Sigmoid colon (tissue), 6 donors: ENCODE measurements at regions not wholly inside any gene's neighbourhood (a gene's known extent, or its start where the extent isn't known, plus 50 kb on each side); places are given as distances from the start of the nearest gene placed in this dataset.

Experiments
- DNase-seq: peaks from one replicate; pipeline ENCODE4 v3.0.0-alpha.2; 2019
- H3K27ac ChIP-seq, 4 donors: fragments of 200-600 bp; sonication (generic); one replicate each; pipeline ENCODE4 v1.5.1; 2016 to 2019; ENCODE audit warnings: mild to moderate bottlenecking in 1 of 4
- H3K27me3 ChIP-seq, 3 donors: fragments of 200-600 bp; sonication (generic); one replicate each; pipeline ENCODE4 v1.5.1; 2019; ENCODE audit warnings: mild to moderate bottlenecking in 1 of 3
- H3K36me3 ChIP-seq, 4 donors: fragments of 200-600 bp; sonication (generic); one replicate each; pipeline ENCODE4 v1.5.1; 2016 to 2019
- H3K4me1 ChIP-seq, 4 donors: fragments of 200-600 bp; sonication (generic); one replicate each; pipeline ENCODE4 v1.5.1; 2017 to 2019
- H3K4me3 ChIP-seq, 4 donors: fragments of 200-600 bp; sonication (generic); one replicate each; pipeline ENCODE4 v1.5.1; 2017 to 2019; ENCODE audit warnings: mild to moderate bottlenecking in 2 of 4, moderate library complexity in 1 of 4
- H3K9me3 ChIP-seq, 4 donors: fragments of 200-600 bp in 3 of 4; sonication (generic) in 3 of 4; one replicate each; pipeline versions ENCODE4 v1.5.1 to v1.6.1; 2013 to 2019
- CTCF ChIP-seq, 4 experiments: fragments of 450-650 bp in 3 of 4; fragments of 200-600 bp in 1 of 4; IDR thresholded peaks; one replicate each; pipeline ENCODE4 v1.5.1; 2016 to 2019; ENCODE audit warnings: antibody characterized with exemption in 4 of 4, mild to moderate bottlenecking in 3 of 4, moderate library complexity in 2 of 4
- EP300 ChIP-seq, 4 donors: sonication (generic); formaldehyde crosslinking; IDR thresholded peaks; one replicate each; pipeline ENCODE4 v1.6.1; 2017; ENCODE audit warnings: antibody characterized with exemption in 4 of 4
- POLR2A ChIP-seq, 2 donors: fragments of 450-650 bp; IDR thresholded peaks; one replicate each; pipeline ENCODE4 v1.6.1; 2016; ENCODE audit warnings: antibody characterized with exemption in 2 of 2, mild to moderate bottlenecking in 2 of 2, moderate library complexity in 2 of 2
- POLR2AphosphoS5 ChIP-seq, 4 donors: sonication (generic); formaldehyde crosslinking; IDR thresholded peaks; one replicate each; pipeline ENCODE4 v1.6.1; 2017; ENCODE audit warnings: antibody characterized with exemption in 4 of 4
- WGBS, 2 donors: extraction: QIAGEN DNeasy Blood & Tissue Kit; methylation state at CpG; one replicate each; pipeline ENCODE4 v1.1.7; 2013; 5-methylcytosine and 5-hydroxymethylcytosine counted together
- intact Hi-C: fragments of 100-400 bp; cut with DNase I; formaldehyde crosslinking; loops from one replicate; pipeline ENCODE4 v1.15.1; 2023
- donor health status: healthy with polysubstance abuse.
- donor health status: healthy.

GRCh38 chr1:172905452-172905851, 145.3 kb downstream of the TNFSF18 start:
- no peak for DNase-seq
- no peak overlapping the region for H3K4me3 ChIP-seq
- intact Hi-C loops: no loop called here
- no peaks in the 10 kb centered on the region for H3K36me3 ChIP-seq
- no peaks in the 10 kb centered on the region for H3K27me3 ChIP-seq
- no peak for TF ChIP-seq POLR2AphosphoS5 (IDR thresholded peaks at IDR 0.05)
- no peak for TF ChIP-seq EP300 (IDR thresholded peaks at IDR 0.05)
- no peak for TF ChIP-seq POLR2A (IDR thresholded peaks at IDR 0.05)
- no peak for TF ChIP-seq CTCF (IDR thresholded peaks at IDR 0.05)
- H3K9me3 ChIP-seq: peaks cover 0 to 5% (median 2%) of the 10 kb centered on the region in 4 donors
- WGBS, 2 donors: 86% methylated on average over 2 of the region's 2 CpGs
- H3K27ac ChIP-seq: no peak overlapping the region
- no peaks in the 10 kb centered on the region for H3K4me1 ChIP-seq

- TF ChIP-seq CTCF (IDR thresholded peaks at IDR 0.05) (no peak), POLR2AphosphoS5 (IDR thresholded peaks at IDR 0.05) (no peak), POLR2A (IDR thresholded peaks at IDR 0.05) (no peak), EP300 (IDR thresholded peaks at IDR 0.05) (no peak)
- H3K36me3 ChIP-seq: no peaks in the 10 kb centered on the region
- H3K9me3 ChIP-seq: peaks cover 0 to 5% (median 2%) of the 10 kb centered on the region in 4 donors
- no peak overlapping the region for H3K4me3 ChIP-seq
- H3K27me3 ChIP-seq: no peaks in the 10 kb centered on the region
- no peak for DNase-seq
- no peak overlapping the region for H3K27ac ChIP-seq
- H3K4me1 ChIP-seq: no peaks in the 10 kb centered on the region
- WGBS, 2 donors: 40 to 59% methylated on average over 4 of the region's 4 CpGs
- intact Hi-C loops: no loop called here
Measured at GRCh38 chr1:172906778-172907592, 143.8 kb downstream of the TNFSF18 start.

GRCh38 chr1:172907834-172908326, 142.9 kb downstream of the TNFSF18 start:
- DNase-seq: no peak
- WGBS, 2 donors: 93 to 94% methylated on average over 2 of the region's 2 CpGs
- Histone ChIP-seq H3K27me3 (no peaks in the 10 kb centered on the region), H3K4me1 (no peaks in the 10 kb centered on the region), H3K9me3 (peaks cover 0 to 7% (median 2%) of the 10 kb centered on the region in 4 donors), H3K27ac (no peak overlapping the region), H3K36me3 (no peaks in the 10 kb centered on the region), H3K4me3 (no peak overlapping the region)
- intact Hi-C loops: no loop called here
- TF ChIP-seq POLR2A (IDR thresholded peaks at IDR 0.05) (no peak), EP300 (IDR thresholded peaks at IDR 0.05) (no peak), CTCF (IDR thresholded peaks at IDR 0.05) (no peak), POLR2AphosphoS5 (IDR thresholded peaks at IDR 0.05) (no peak)

GRCh38 chr1:172909606-172910326, 141.0 kb downstream of the TNFSF18 start:
- H3K36me3 ChIP-seq: no peaks in the 10 kb centered on the region
- no peak overlapping the region for H3K27ac ChIP-seq
- WGBS, 2 donors: 84 to 89% methylated on average over 11 of the region's 11 CpGs
- TF ChIP-seq EP300 (IDR thresholded peaks at IDR 0.05): no peak
- TF ChIP-seq CTCF (IDR thresholded peaks at IDR 0.05): no peak
- no peak for TF ChIP-seq POLR2AphosphoS5 (IDR thresholded peaks at IDR 0.05)
- no peak for TF ChIP-seq POLR2A (IDR thresholded peaks at IDR 0.05)
- no peak overlapping the region for H3K4me3 ChIP-seq
- H3K27me3 ChIP-seq: no peaks in the 10 kb centered on the region
- H3K9me3 ChIP-seq: peaks cover 0 to 15% (median 2%) of the 10 kb centered on the region in 4 donors
- H3K4me1 ChIP-seq: peaks cover 0 to 7% (median 5%) of the 10 kb centered on the region in 4 donors
- intact Hi-C loops: loop anchor here (2.0 kb wide), 1 partner anchor 15 kb away; no protein-coding TSS in a partner anchor
- DNase-seq: no peak
